Lung (tissue), 11 donors: ENCODE measurements at regions not wholly inside any gene's neighbourhood (a gene's known extent, or its start where the extent isn't known, plus 50 kb on each side); places are given as distances from the start of the nearest gene placed in this dataset.
A peak's percentile ranks its signal among the peaks of the same experiment; 100 is the strongest.

Source experiments
- ATAC-seq: fragments of 200-7000 bp; cut with Tn5 transposase; one replicate; pipeline ENCODE4 v1.9.1; 2020; ENCODE audit warnings: moderate number of reproducible peaks; ENCODE audit not compliant: insufficient read depth, low FRiP score
- DNase-seq, 3 donors: peaks; one replicate each; pipeline ENCODE4 v3.0.0-alpha.2; 2013 to 2017
- H3K27ac ChIP-seq, 2 donors: one replicate each; pipeline ENCODE4 v1.5.1; 2013; ENCODE audit warnings: mild to moderate bottlenecking in 2 of 2, moderate library complexity in 2 of 2, control low read depth in 1 of 2, inconsistent platforms in 1 of 2, low read depth in 1 of 2, low read length in 1 of 2
- H3K27me3 ChIP-seq, 3 donors: one replicate each; pipeline ENCODE4 v1.5.1; 2013; ENCODE audit warnings: low read length in 2 of 3; ENCODE audit not compliant: control insufficient read depth in 3 of 3, insufficient read depth in 3 of 3
- H3K36me3 ChIP-seq, 4 donors: one replicate each; pipeline ENCODE4 v1.5.1; 2013; ENCODE audit warnings: low read length in 4 of 4, mild to moderate bottlenecking in 1 of 4, moderate library complexity in 1 of 4; ENCODE audit not compliant: control insufficient read depth in 4 of 4, insufficient read depth in 4 of 4
- H3K4me1 ChIP-seq, 5 donors: one replicate each; pipeline ENCODE4 v1.5.1; 2013; ENCODE audit warnings: low read length in 5 of 5, mild to moderate bottlenecking in 2 of 5, moderate library complexity in 1 of 5; ENCODE audit not compliant: control insufficient read depth in 5 of 5, insufficient read depth in 5 of 5
- H3K4me3 ChIP-seq: one replicate; pipeline ENCODE4 v1.5.1; 2013; ENCODE audit warnings: mild to moderate bottlenecking, control low read depth, moderate library complexity
- H3K9ac ChIP-seq, 2 donors: one replicate each; pipeline ENCODE4 v1.5.1; 2013; ENCODE audit warnings: low read length in 2 of 2, control low read depth in 1 of 2; ENCODE audit not compliant: insufficient read depth in 1 of 2
- H3K9me3 ChIP-seq, 4 donors: one replicate each; pipeline ENCODE4 v1.5.1; 2013; ENCODE audit warnings: low read length in 3 of 4, mild to moderate bottlenecking in 1 of 4, moderate library complexity in 1 of 4; ENCODE audit not compliant: control insufficient read depth in 4 of 4, insufficient read depth in 3 of 4
- CTCF ChIP-seq: IDR thresholded peaks from 2 replicates; pipeline ENCODE4 v1.5.1; 2012; ENCODE audit warnings: mild to moderate bottlenecking; ENCODE audit errors: control extremely low read depth, extremely low read depth
- WGBS, 2 donors: extraction: QIAGEN DNeasy Blood & Tissue Kit; methylation state at CpG; one replicate each; pipeline ENCODE4 v1.1.7; 2013; 5-methylcytosine and 5-hydroxymethylcytosine counted together
- donor health status: control.
- donor health status: control.
- donor health status: Bipolar disorder and iron deficiency.
- donor health status: healthy.
- donor health status: DM: yes; HTN: yes; CAD: no.

DNA sequence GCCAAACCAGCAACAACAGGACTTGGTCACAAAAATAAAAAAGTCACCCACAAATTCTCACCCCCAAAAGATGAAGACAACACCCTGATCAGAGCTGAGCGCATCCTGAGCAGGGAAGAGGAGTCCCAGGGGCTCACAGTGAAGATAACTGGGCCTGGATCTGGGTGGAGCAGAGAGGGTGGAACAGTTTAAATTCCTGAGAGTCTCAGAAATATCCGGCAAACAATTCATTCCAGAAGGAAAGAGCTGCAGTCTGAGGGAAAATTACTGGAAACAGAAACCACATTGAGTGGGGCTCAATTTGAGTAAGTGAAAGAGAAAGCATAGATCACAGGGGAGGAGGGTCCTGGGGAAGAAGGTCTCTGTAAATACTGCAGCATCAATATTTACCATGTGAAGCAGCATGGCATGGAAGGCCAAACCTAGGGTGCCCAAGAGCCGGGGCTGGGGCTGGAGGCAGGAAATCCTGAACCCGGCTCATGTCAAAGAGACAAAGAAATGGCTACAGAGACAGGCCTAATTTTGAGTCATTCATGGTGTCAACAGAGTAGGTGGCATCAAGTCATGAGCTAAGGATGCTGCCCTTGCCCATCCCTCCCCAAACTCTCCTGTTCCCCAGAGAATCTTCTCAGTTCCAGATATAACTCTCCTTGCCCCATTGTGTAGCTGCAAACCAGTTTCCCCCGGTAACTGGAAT lies 61.4 kb upstream of the ZBTB7C start:
- peaks cover 0 to 4% (median 0%) of the 10 kb centered on the region in 5 donors for H3K4me1 ChIP-seq
- H3K27ac ChIP-seq = peak overlapping the region; percentile 41
- WGBS, 2 donors = 72 to 85% methylated on average over 5 of the region's 5 CpGs
- H3K27me3 ChIP-seq = no peaks in the 10 kb centered on the region
- no peak for ATAC-seq
- H3K4me3 ChIP-seq = no peak overlapping the region
- TF ChIP-seq CTCF = no peak
- no peak overlapping the region for H3K9ac ChIP-seq
- H3K9me3 ChIP-seq = peaks cover 0 to 2% (median 0%) of the 10 kb centered on the region in 4 donors
- no peaks in the 10 kb centered on the region for H3K36me3 ChIP-seq
- DNase-seq = no peak

DNA sequence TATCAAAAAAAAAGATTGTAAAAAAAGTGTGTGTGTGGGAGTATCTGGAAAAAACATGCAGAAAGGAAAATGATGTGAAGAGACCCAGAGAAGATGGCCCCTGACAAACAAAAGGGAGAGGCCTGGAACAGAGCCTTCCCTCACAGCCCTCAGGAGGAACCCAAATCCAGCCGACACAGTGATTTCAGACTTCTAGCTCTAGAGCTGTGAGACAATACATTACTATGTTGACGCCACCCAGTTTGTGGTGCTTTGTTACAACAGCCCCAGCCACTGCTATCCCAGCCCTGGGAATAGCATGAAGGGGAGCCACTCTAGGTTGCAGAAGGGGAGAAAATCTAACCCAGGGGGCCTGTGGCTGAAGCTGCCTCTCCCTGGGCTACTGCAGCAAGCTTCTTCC lies 59.0 kb upstream of the ZBTB7C start:
- H3K36me3 ChIP-seq = no peaks in the 10 kb centered on the region
- H3K4me3 ChIP-seq = no peak overlapping the region
- H3K9me3 ChIP-seq = peaks cover 0 to 2% (median 0%) of the 10 kb centered on the region in 4 donors
- DNase-seq (no peak), ATAC-seq (no peak)
- H3K27me3 ChIP-seq = no peaks in the 10 kb centered on the region
- no peak overlapping the region for H3K27ac ChIP-seq
- peaks cover 0 to 4% (median 0%) of the 10 kb centered on the region in 5 donors for H3K4me1 ChIP-seq
- 91 to 92% methylated on average over 2 of the region's 2 CpGs for WGBS, 2 donors
- no peak overlapping the region for H3K9ac ChIP-seq
- no peak for TF ChIP-seq CTCF

DNA sequence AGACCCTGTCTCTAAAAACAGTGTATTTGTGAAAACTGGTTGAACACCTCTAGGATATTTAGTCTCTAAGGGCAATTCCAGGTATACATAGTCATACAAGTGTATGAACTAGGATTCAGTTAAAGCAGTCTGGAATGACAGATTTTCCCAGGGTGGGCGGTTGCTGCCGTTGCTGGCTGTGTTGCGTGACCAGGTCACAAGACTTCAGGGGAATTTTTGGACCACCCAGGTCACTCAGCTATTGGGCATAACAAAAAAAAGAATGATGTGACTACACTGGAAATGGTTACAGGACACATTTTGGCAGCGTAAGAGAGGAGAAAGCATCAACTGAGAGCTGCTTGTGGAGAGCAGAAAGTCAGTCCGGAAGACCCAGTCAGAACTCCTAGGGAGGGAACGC lies 58.0 kb upstream of the ZBTB7C start:
- 93 to 98% methylated on average over 6 of the region's 6 CpGs for WGBS, 2 donors
- TF ChIP-seq CTCF = no peak
- peaks cover 0 to 4% (median 0%) of the 10 kb centered on the region in 5 donors for H3K4me1 ChIP-seq

GRCh38 chr18:48462510-48462909 lies 53.3 kb upstream of the ZBTB7C start:
- no peak for ATAC-seq
- TF ChIP-seq CTCF = no peak
- no peaks in the 10 kb centered on the region for H3K36me3 ChIP-seq
- 92 to 94% methylated on average over 1 of the region's 1 CpG for WGBS, 2 donors
- DNase-seq = no peak
- H3K9ac ChIP-seq = no peak overlapping the region
- no peaks in the 10 kb centered on the region for H3K27me3 ChIP-seq
- H3K9me3 ChIP-seq = no peaks in the 10 kb centered on the region
- H3K27ac ChIP-seq = no peak overlapping the region
- H3K4me1 ChIP-seq = no peaks in the 10 kb centered on the region
- no peak overlapping the region for H3K4me3 ChIP-seq

More for the DNA sequence above, 58.0 kb upstream of the ZBTB7C start:
- no peak overlapping the region for H3K4me3 ChIP-seq
- H3K9ac ChIP-seq = no peak overlapping the region
- ATAC-seq (no peak), DNase-seq (no peak)
- H3K9me3 ChIP-seq = peaks cover 0 to 2% (median 0%) of the 10 kb centered on the region in 4 donors
- H3K36me3 ChIP-seq = no peaks in the 10 kb centered on the region
- no peak overlapping the region for H3K27ac ChIP-seq
- H3K27me3 ChIP-seq = no peaks in the 10 kb centered on the region
